NB4 (cell line): ENCODE measurements at regions not wholly inside any gene's neighbourhood (a gene's known extent, or its start where the extent isn't known, plus 50 kb on each side); places are given as distances from the start of the nearest gene placed in this dataset.

Experiments
- CTCF ChIP-seq: IDR thresholded peaks from one replicate; pipeline ENCODE4 v1.5.1; 2012; ENCODE audit warnings: low read depth, low read length
- TF ChIP-seq, protein P1 (sequence below): IDR thresholded peaks from 2 replicates; pipeline ENCODE4 v1.6.1; 2011; ENCODE audit warnings: low read depth, low read length

DNA sequence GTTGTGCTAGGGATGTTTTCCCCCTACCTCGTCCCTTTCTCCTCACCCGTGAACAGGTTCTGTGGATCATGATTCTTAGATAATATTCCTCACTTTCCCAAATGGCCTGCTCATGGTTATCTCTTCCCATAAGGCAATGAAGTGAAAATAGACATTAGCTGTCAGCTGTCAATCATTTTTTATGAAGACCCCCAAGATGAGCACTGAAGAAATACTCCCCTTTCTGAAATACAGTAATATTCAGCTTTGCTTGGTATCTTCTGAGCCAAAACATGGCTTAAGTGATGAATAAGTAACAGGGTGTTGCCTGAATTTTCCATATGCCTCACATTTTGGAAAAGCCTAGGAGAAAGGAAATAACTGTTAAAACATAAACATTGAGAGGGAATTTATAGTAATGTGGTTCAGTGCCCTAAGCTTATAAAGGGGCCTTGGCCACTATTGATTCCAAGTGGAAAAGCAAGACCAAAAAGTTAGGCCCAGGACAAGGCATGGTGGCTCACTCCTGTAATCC is 70.7 kb upstream of the NAP1L1 start:
- TF ChIP-seq CTCF = no peak
- TF ChIP-seq, protein P1, sequence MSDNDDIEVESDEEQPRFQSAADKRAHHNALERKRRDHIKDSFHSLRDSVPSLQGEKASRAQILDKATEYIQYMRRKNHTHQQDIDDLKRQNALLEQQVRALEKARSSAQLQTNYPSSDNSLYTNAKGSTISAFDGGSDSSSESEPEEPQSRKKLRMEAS = no peak
